GM18870 (cell line): ENCODE measurements at regions not wholly inside any gene's neighbourhood (a gene's known extent, or its start where the extent isn't known, plus 50 kb on each side); places are given as distances from the start of the nearest gene placed in this dataset.
"Not testable (repeated sequence)": the region's sequence is repeated elsewhere in the genome, so short reads cannot be mapped to it uniquely, and the experiment has no call there.

Experiments used
- ATAC-seq: cut with Tn5 transposase; IDR thresholded peaks from one replicate; pipeline ENCODE4 v1.9.1; 2021; ENCODE audit warnings: moderate library complexity; ENCODE audit not compliant: unreplicated experiment

DNA sequence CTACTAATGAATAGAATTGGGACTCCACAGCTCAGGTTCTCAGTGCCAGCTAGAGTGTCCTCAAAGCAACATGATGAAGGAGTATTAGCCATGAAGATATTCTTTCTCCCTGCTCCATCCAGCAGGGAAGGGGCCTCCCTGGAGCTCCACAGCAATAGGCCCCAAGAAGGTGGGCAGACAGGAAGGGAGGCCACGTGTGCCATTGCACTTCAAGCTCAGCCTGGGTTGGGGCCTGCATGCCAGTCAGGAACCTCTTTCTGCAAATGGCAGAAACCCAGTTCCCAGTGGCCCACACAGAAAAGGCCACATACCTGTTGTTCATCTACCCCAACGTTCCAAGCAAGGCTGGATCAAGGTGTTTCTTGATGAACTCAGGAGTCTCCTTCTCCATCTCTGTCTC lies 357.5 kb upstream of the SFSWAP start:
- ATAC-seq: no peak

- no peak for ATAC-seq
Measured at GRCh38 chr12:131353826-131354225, 357.1 kb upstream of the SFSWAP start.

DNA sequence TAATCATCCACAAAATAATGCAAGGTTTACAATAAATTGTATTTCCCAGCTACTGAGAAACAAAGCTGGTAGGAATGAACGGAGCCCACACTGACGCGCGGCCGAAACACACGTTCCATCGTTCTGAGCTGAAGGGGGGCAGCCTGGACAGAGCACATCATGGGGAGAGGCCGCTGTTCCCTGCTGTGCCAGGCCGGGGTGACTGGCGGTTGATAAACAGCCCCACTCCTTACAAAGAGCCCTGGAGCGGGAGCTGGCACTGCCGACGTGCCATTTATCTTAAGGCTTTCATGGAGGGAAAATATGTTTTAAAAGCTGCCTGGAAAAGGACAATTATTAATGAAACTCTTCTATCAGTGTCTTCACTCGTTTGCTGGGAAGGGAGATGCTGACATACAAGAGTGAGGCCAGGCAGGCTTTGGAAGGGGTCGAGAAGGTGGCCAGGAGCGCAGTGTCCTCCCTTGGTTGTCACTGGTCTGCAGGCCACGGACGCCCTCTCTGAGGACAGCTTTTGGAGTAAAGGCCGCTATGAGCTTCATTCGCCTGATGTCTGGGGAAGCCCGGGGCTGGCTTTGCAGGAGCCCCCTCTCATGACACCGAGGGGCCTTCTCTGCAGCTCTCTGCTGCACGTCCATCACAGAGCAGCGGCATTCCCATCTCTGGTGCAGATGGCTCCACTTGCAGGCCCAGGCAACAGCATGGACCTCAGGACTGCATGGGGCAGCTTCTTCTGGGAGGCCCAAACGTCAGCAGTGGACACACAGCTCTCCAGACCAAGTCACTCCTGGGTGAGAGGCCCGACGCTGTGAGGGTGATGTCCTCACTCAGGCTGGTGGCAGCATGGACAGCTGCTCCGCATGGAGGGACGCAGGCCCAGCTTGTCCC lies 355.3 kb upstream of the SFSWAP start:
- ATAC-seq: no peak

GRCh38 chr12:131356485-131357184 lies 354.3 kb upstream of the SFSWAP start:
- ATAC-seq: no peak

- no peak for ATAC-seq
Measured at GRCh38 chr12:131357185-131357747, 353.6 kb upstream of the SFSWAP start.

DNA sequence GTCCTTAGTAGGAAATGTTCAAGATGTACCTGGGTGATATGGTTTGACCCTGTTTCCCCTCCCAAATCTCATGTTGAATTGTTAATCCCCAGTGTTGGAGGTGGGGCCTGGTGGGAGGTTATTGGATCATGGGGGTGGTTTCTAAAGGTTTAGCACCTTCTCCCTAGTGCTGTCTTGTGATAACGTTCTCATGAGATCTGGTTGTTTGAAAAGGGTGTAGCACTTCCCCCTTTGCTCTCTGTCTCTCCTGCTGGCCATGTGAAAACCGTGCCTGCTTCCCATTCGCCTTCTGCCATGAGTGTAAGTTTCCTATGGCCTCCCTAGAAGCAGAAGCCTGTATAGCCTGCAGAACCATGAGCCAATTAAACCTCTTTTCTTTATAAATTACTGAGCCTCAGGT lies 353.0 kb upstream of the SFSWAP start:
- no peak for ATAC-seq

GRCh38 chr12:131362291-131363211 lies 348.3 kb upstream of the SFSWAP start:
- no peak for ATAC-seq

GRCh38 chr12:131363393-131363792 lies 347.5 kb upstream of the SFSWAP start:
- no peak for ATAC-seq

- no peak for ATAC-seq
Measured at GRCh38 chr12:131363841-131364495, 346.9 kb upstream of the SFSWAP start.

GRCh38 chr12:131364903-131365820 lies 345.7 kb upstream of the SFSWAP start:
- no peak for ATAC-seq

DNA sequence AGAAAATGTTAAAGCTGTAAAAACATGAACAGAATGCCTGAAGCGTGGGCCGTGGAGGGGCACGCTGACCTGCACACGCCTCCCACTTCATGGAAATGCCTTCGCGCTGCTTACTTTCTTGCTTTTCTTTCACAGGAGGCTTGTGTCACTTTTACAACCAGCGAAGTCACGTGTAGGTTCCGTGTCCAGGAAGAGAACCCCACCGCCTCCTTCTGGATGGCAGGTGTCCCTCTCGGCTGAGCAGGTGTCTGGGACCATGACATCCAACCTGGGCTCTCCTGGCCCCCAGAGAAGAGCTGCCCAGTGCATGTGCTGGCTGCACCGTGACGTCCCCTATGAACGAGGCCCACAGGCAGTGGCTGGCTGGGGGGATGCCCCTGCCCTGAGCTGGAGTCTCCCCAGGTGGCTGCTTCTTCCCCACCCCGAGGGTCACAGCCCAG lies 345.0 kb upstream of the SFSWAP start:
- ATAC-seq: no peak

GRCh38 chr12:131366261-131366871 lies 344.5 kb upstream of the SFSWAP start:
- ATAC-seq: no peak

GRCh38 chr12:131367067-131367982 lies 343.6 kb upstream of the SFSWAP start:
- ATAC-seq: not testable (repeated sequence)

DNA sequence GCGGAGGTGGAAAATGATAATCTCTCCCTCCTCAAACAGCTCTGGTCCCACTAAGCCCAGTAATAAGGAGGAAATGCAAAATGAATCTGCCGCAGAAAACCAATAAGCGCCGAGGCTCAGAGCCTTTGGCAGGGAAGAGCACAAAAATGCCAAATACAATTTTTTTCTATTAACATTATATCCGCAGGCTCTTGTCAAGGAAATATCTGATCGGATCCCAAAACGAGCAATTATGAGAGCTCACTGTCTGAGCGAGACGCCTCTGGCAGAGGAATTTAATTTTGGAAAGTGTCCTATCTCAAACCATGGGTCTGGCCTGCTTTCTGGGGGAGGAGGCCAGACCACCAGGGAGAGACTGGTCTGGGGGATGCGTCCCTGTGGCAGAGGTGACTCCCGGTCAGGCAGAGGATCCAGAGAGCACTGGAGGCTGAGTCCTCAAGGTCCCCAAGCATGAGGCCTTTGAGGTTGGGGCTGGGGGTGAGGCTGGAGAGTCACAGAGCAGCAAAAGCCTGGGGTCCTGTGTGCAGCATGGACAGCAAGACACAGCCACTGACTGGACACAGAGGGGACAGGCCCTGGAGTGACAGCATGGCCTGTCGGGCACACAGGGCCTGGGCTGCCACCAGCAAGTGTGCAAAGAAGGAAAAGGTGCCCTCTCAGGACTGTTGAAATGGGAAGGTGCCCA lies 342.8 kb upstream of the SFSWAP start:
- no peak for ATAC-seq

GRCh38 chr12:131368668-131369071 lies 342.2 kb upstream of the SFSWAP start:
- no peak for ATAC-seq

DNA sequence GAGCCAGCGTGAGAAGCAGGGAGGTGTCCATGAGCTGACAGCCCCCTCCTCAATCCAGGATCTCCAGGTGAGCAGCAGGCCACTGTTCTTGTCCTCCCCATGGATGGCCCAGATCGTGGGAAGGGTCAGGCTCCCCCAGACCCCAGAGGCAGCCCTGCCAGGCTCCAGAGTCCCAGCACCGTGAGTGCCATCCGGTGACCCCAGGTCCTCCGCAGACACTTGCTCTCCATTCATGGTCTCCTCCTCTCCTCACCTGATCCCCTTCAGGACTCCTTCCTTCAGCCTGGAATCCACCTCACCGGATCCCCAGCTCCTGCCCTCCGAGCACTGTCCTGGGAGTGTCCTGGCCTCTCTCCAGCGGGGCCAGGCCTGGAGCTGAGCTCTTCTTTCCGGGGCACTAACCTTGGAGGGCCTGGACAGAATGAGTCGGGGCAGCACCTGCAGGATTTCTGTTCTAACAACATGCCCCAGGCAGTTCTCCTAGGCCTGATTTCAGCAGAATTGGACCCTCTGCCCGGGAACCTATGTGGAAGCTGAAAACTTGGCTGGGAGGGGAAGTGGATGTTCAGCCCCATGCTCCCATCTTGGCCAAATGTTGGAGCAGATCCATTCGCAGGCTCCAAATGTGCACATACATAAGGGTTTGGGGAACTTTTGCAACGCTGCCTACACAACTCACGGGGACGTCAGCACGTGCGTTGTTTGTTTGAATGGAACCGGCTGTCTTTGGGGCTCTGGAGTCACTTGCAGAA lies 341.6 kb upstream of the SFSWAP start:
- ATAC-seq: no peak
